ENCODE measurements at regions not wholly inside any gene's neighbourhood (a gene's known extent, or its start where the extent isn't known, plus 50 kb on each side); places are given as distances from the start of the nearest gene placed in this dataset.

DNA sequence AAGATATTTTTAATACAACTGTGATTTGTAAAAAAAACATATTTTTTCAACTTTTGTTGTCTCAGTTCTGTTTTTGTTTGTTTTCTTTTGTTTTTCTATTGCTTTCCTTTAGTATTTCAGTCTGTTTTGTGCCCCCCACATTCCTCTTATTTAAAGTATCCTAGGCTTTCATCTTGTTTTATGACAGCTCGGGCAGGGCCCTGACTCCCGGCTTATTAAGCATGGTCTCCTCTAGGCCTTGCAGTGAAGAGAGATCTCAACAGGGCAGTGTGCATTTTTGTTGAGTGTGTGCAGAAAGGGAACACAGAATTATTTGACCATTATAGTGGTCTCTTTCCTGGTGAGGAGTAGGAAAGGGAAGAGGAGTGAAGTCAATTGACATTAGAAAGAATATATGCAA lies 110.2 kb upstream of the SLC38A4 start:
- H3K27ac ChIP-seq = no peak overlapping the region
- TF ChIP-seq, protein P1, sequence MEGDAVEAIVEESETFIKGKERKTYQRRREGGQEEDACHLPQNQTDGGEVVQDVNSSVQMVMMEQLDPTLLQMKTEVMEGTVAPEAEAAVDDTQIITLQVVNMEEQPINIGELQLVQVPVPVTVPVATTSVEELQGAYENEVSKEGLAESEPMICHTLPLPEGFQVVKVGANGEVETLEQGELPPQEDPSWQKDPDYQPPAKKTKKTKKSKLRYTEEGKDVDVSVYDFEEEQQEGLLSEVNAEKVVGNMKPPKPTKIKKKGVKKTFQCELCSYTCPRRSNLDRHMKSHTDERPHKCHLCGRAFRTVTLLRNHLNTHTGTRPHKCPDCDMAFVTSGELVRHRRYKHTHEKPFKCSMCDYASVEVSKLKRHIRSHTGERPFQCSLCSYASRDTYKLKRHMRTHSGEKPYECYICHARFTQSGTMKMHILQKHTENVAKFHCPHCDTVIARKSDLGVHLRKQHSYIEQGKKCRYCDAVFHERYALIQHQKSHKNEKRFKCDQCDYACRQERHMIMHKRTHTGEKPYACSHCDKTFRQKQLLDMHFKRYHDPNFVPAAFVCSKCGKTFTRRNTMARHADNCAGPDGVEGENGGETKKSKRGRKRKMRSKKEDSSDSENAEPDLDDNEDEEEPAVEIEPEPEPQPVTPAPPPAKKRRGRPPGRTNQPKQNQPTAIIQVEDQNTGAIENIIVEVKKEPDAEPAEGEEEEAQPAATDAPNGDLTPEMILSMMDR (conservative IDR thresholded peaks at IDR 0.05) = no peak
- no peak for TF ChIP-seq ZFX (IDR thresholded peaks at IDR 0.05)

DNA sequence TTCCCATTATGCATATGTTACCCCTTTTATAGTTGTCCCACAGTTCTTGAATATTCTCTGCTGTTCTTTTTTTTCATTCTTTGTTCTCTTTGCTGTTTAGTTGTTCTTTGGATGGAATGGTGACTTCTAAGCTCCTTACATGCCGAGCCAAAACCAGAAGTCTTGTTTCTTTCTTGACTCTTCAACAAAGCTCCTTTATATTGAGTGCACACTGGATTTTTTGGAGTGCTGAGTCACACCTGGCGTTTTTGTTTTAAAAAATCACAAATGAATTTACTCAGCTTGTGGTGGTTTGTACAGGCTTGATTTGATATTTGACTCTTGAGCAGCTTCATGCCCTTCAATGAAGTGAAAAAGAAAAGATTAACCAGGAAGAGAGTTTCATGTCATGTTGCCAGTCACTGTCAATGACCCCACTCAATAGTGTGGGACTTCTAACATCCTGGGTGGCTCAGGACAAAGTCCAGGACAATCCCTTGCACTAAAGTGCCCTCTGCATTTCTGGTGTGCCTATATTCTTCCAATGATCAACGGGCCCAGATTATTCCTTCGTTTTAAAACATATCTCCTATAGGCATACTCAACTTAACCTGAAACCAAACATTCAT lies 112.4 kb upstream of the SLC38A4 start:
- TF ChIP-seq ZFX (IDR thresholded peaks at IDR 0.05) = no peak
- TF ChIP-seq, protein P1 (conservative IDR thresholded peaks at IDR 0.05) = no peak
- H3K27ac ChIP-seq = no peak overlapping the region

DNA sequence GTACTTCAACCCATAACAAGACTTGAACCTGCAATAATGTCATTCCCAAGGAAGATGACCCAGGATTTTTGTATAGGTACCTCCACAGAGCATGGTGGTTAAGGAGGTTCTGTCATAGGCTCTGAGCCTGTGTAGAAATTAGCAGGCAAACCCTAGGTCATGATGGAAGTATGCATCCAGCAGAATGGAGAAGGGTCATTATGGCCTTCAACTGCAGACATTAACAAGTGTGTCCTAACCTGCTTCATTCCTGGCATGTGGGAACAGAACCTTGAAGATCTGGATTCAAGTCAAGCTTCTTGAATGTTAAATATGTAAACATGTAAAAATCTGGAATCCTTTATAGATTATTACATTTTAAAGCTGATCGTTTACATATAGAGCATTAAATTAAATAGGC lies 116.2 kb upstream of the SLC38A4 start:
- TF ChIP-seq, protein P1 (conservative IDR thresholded peaks at IDR 0.05) = no peak
- TF ChIP-seq ZFX (IDR thresholded peaks at IDR 0.05) = no peak
- H3K27ac ChIP-seq = no peak overlapping the region

DNA sequence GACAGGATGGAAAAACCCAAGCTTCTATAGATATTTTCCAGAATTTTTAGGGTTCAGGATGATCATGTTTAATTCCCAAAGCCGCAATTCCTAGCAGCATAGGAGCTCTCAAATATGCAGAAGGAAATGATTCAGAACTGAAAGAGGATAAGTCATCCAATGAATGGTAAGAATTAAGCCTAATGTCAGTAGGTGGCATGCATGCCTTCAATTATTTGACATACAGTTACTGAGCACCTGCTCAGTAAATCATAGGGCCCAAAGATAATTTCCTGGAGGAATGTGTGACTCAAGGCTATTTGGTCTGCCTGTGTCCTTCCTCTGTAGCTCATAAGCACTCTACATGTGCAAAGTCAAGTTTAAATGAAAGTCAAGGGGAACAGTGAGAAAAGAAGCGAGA lies 116.8 kb upstream of the SLC38A4 start:
- H3K27ac ChIP-seq = no peak overlapping the region
- TF ChIP-seq, protein P1 (conservative IDR thresholded peaks at IDR 0.05) = no peak
- TF ChIP-seq ZFX (IDR thresholded peaks at IDR 0.05) = no peak

DNA sequence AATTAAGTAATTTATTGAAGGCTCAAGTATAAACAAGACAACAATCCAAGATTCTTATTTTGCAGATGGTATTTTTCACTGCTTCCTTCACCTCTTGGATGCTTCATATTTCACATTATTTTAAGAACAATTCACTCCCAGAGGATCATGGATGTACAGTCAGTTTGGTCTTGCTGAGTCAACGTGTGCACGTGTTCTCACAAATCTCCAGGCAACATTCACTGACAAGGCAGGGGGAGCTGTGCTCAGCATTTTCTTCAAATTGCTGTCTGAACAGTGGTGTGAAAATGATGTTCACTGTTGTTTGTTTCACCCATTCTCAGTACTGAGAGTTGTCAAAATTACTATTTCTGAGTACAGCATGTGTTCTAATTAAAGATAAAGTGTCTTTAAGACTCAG lies 118.3 kb upstream of the SLC38A4 start:
- TF ChIP-seq ZFX (IDR thresholded peaks at IDR 0.05) = no peak
- TF ChIP-seq, protein P1 (conservative IDR thresholded peaks at IDR 0.05) = peak; percentile 28
- H3K27ac ChIP-seq = no peak overlapping the region

DNA sequence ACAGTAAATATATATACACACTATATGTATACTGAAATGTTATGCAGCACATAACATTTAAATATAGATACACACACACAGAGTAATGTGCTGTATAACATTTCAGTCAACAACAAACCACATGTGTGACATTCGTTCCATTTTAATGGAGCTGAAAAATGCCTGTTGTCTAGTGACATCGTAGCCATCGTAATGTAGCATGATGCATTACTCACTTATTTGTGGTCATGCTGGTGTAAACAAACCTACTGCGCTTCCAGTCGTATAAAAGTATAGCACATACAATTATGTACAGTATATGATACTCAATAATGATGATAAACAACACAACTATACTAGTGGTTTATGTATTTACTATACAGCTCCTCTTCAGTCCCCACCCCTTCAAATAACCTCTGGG lies 119.0 kb upstream of the SLC38A4 start:
- no peak overlapping the region for H3K27ac ChIP-seq
- TF ChIP-seq, protein P1 (conservative IDR thresholded peaks at IDR 0.05) = no peak
- TF ChIP-seq ZFX (IDR thresholded peaks at IDR 0.05) = no peak

DNA sequence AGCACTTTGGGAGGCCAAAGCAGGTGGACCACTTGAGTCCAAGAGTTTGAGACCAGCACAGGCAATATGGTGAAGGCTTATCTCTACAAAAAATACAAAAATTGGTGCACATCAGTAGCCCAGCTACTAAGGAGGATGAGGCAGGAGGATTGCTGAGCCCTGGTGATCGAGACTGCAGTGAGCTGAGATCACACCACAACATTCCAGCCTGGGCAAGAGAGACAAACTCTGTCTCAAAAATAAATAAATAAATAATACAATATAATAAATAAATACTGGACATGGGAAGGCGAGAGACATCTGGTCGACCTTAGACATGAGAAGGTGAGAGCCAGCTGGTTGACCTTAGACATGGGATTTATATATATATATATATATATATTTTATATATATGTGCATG lies 119.8 kb upstream of the SLC38A4 start:
- TF ChIP-seq, protein P1 (conservative IDR thresholded peaks at IDR 0.05) = no peak
- no peak for TF ChIP-seq ZFX (IDR thresholded peaks at IDR 0.05)
- no peak overlapping the region for H3K27ac ChIP-seq
